ENCODE measurements at regions not wholly inside any gene's neighbourhood (a gene's known extent, or its start where the extent isn't known, plus 50 kb on each side); places are given as distances from the start of the nearest gene placed in this dataset.
"Not testable (repeated sequence)": the region's sequence is repeated elsewhere in the genome, so short reads cannot be mapped to it uniquely, and the experiment has no call there.

GRCh38 chr3:28575746-28576613 is 227.4 kb upstream of the AZI2 start:
- DNase-seq: no peak

- no peak for DNase-seq
These were observed 228.1 kb upstream of the AZI2 start for GRCh38 chr3:28576614-28577200.

GRCh38 chr3:28577941-28578500 is 229.4 kb upstream of the AZI2 start:
- DNase-seq: no peak

GRCh38 chr3:28586325-28586724 is 237.7 kb upstream of the AZI2 start:
- DNase-seq: no peak

- no peak for DNase-seq
These were observed 239.1 kb upstream of the AZI2 start for GRCh38 chr3:28587723-28588122.

- DNase-seq: no peak
These were observed 241.6 kb upstream of the AZI2 start for GRCh38 chr3:28590216-28590615.

- no peak for DNase-seq
These were observed 242.2 kb upstream of the AZI2 start for GRCh38 chr3:28590860-28591259.

- DNase-seq: no peak
These were observed 246.7 kb upstream of the AZI2 start for GRCh38 chr3:28595372-28595771.

- DNase-seq: no peak
These were observed 248.8 kb upstream of the AZI2 start for GRCh38 chr3:28597452-28597851.

GRCh38 chr3:28598165-28598564 is 249.5 kb upstream of the AZI2 start:
- DNase-seq: no peak

GRCh38 chr3:28601291-28601690 is 252.7 kb upstream of the AZI2 start:
- no peak for DNase-seq

- DNase-seq: no peak
These were observed 257.7 kb upstream of the AZI2 start for GRCh38 chr3:28606283-28606682.

- no peak for DNase-seq
These were observed 263.6 kb upstream of the AZI2 start for GRCh38 chr3:28612232-28612631.

GRCh38 chr3:28613511-28614106 is 265.0 kb upstream of the AZI2 start:
- DNase-seq: no peak

GRCh38 chr3:28615071-28615470 is 266.4 kb upstream of the AZI2 start:
- no peak for DNase-seq

GRCh38 chr3:28615971-28616370 is 267.3 kb upstream of the AZI2 start:
- DNase-seq: no peak

- no peak for DNase-seq
These were observed 269.2 kb upstream of the AZI2 start for GRCh38 chr3:28617821-28618220.

- DNase-seq: no peak
These were observed 274.5 kb upstream of the AZI2 start for GRCh38 chr3:28623106-28623505.

- DNase-seq: no peak
These were observed 275.5 kb upstream of the AZI2 start for GRCh38 chr3:28624084-28624483.

- not testable (repeated sequence) for DNase-seq
These were observed 279.2 kb upstream of the AZI2 start for GRCh38 chr3:28627843-28628242.

GRCh38 chr3:28634019-28634418 is 285.4 kb upstream of the AZI2 start:
- no peak for DNase-seq

- DNase-seq: no peak
These were observed 289.1 kb upstream of the AZI2 start for GRCh38 chr3:28637742-28638141.

GRCh38 chr3:28645149-28645548 is 296.5 kb upstream of the AZI2 start:
- no peak for DNase-seq

GRCh38 chr3:28646435-28646834 is 297.8 kb upstream of the AZI2 start:
- DNase-seq: no peak

All from CD4-positive, alpha-beta T cell treated with Interleukin-6 for 4 hours (primary cell).